ENCODE measurements at regions not wholly inside any gene's neighbourhood (a gene's known extent, or its start where the extent isn't known, plus 50 kb on each side); places are given as distances from the start of the nearest gene placed in this dataset.
"Not testable (repeated sequence)": the region's sequence is repeated elsewhere in the genome, so short reads cannot be mapped to it uniquely, and the experiment has no call there.

- TF ChIP-seq CTCF (IDR thresholded peaks at IDR 0.05; ENCODE audit: poor library complexity) (no peak), EZH2 (IDR thresholded peaks at IDR 0.05; ENCODE audit: borderline replicate concordance) (no peak), EZH2phosphoT487 (IDR thresholded peaks at IDR 0.05; ENCODE audit: low read depth, severe bottlenecking, unreplicated experiment) (no peak)
- Histone ChIP-seq H3K4me1 (ENCODE audit: insufficient read depth) (no peaks in the 10 kb centered on the region), H3K79me2 (no peaks in the 10 kb centered on the region), H4K20me1 (ENCODE audit: insufficient read depth, poor library complexity, severe bottlenecking) (no peaks in the 10 kb centered on the region), H2AFZ (no peak overlapping the region), H3K36me3 (replicated peaks; ENCODE audit: insufficient read depth, low read depth) (no peaks in the 10 kb centered on the region), H3K9me3 (ENCODE audit: low read depth) (no peaks in the 10 kb centered on the region), H3K9me2 (replicated peaks; ENCODE audit: insufficient read depth) (no peaks in the 10 kb centered on the region), H3K27ac (no peak overlapping the region), H3K27me3 (no peaks in the 10 kb centered on the region), H3K4me2 (no peak overlapping the region), H3K4me3 (no peak overlapping the region)
- DNase-seq (ENCODE audit: low spot score), result no peak
- 56% methylated on average over 4 of the region's 4 CpGs for WGBS (ENCODE audit: low lambda C conversion rate, missing lambda C conversion rate)
Measured at GRCh38 chr2:17223211-17223610, 295.0 kb downstream of the RAD51AP2 start.

DNA sequence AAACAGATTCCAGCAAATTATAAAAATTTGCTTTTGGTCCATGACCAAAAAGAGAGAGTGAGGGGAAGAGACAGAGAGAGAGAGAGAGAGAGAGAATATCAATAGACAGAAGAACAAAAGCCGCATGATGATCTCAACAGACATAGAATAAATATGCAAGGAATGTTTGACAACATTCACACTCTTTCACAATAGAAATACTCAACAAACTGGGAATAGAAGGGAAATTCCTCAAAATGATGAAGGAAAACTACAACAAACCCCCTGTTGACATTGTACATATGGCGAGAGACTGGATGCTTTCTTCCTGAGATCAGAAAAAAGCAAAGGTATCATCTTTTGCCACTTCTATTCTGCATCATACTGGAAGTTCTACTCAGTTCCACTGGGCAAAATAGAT lies 309.7 kb downstream of the RAD51AP2 start:
- 92% methylated on average over 2 of the region's 2 CpGs for WGBS (ENCODE audit: low lambda C conversion rate, missing lambda C conversion rate)
- Histone ChIP-seq H3K9me3 (ENCODE audit: low read depth) (no peaks in the 10 kb centered on the region), H2AFZ (no peak overlapping the region), H3K27ac (no peak overlapping the region), H3K4me1 (ENCODE audit: insufficient read depth) (no peaks in the 10 kb centered on the region), H3K4me2 (no peak overlapping the region), H3K27me3 (no peaks in the 10 kb centered on the region), H3K36me3 (replicated peaks; ENCODE audit: insufficient read depth, low read depth) (no peaks in the 10 kb centered on the region), H3K9me2 (replicated peaks; ENCODE audit: insufficient read depth) (no peaks in the 10 kb centered on the region), H4K20me1 (ENCODE audit: insufficient read depth, poor library complexity, severe bottlenecking) (no peaks in the 10 kb centered on the region), H3K4me3 (no peak overlapping the region), H3K79me2 (no peaks in the 10 kb centered on the region)
- DNase-seq (ENCODE audit: low spot score), result no peak
- no peak for TF ChIP-seq EZH2 (IDR thresholded peaks at IDR 0.05; ENCODE audit: borderline replicate concordance)
- TF ChIP-seq CTCF (IDR thresholded peaks at IDR 0.05; ENCODE audit: poor library complexity), result no peak
- no peak for TF ChIP-seq EZH2phosphoT487 (IDR thresholded peaks at IDR 0.05; ENCODE audit: low read depth, severe bottlenecking, unreplicated experiment)

DNA sequence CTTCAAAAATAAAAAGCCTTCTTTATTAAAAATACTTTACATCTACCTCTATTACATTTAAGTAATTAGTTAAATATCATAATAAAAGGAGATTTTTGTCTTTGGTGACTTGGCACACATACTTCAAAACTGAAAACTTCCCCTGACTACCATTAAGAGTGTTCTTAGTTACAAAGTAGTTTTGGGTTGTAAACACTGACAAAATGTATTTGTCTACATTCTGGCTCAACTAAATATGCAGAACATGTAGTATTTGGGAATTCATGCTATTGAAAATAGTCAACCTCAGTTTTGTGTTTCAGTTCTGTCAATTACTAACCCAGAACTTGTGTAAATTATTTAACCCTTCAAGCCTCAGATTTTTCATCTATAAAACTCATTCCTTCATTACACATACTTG lies 311.5 kb downstream of the RAD51AP2 start:
- Histone ChIP-seq H3K36me3 (replicated peaks; ENCODE audit: insufficient read depth, low read depth) (no peaks in the 10 kb centered on the region), H3K9me3 (ENCODE audit: low read depth) (no peaks in the 10 kb centered on the region), H3K4me1 (ENCODE audit: insufficient read depth) (no peaks in the 10 kb centered on the region), H3K27ac (no peak overlapping the region), H3K27me3 (no peaks in the 10 kb centered on the region), H3K79me2 (no peaks in the 10 kb centered on the region), H2AFZ (no peak overlapping the region), H3K4me3 (no peak overlapping the region), H3K9me2 (replicated peaks; ENCODE audit: insufficient read depth) (no peaks in the 10 kb centered on the region), H4K20me1 (ENCODE audit: insufficient read depth, poor library complexity, severe bottlenecking) (no peaks in the 10 kb centered on the region), H3K4me2 (no peak overlapping the region)
- no peak for DNase-seq (ENCODE audit: low spot score)
- TF ChIP-seq EZH2 (IDR thresholded peaks at IDR 0.05; ENCODE audit: borderline replicate concordance), result no peak
- TF ChIP-seq CTCF (IDR thresholded peaks at IDR 0.05; ENCODE audit: poor library complexity), result no peak
- TF ChIP-seq EZH2phosphoT487 (IDR thresholded peaks at IDR 0.05; ENCODE audit: low read depth, severe bottlenecking, unreplicated experiment), result no peak

DNA sequence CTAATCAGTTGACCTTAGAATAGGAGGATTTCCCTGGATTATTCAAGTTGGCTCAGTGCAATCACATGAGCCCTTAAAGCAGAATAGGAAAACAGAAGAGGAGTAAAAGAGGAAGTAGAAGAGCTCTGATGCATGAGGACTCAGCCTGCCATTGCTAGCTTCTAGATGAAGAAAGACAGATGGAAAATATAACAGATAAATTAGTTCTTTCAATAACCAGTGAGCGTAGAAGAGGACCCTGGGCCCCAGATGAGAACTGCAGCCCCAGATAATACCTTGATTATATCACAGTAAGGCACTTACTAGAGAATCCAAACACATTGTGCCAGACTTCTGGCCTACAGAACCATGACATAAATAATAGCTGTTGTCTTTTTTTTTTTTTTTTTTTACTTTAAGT lies 314.0 kb downstream of the RAD51AP2 start:
- not testable (repeated sequence) for H3K36me3 ChIP-seq (replicated peaks; ENCODE audit: insufficient read depth, low read depth); H3K9me2 ChIP-seq (replicated peaks; ENCODE audit: insufficient read depth); H4K20me1 ChIP-seq (ENCODE audit: insufficient read depth, poor library complexity, severe bottlenecking); H3K4me3 ChIP-seq; H3K27ac ChIP-seq; H2AFZ ChIP-seq; DNase-seq (ENCODE audit: low spot score); H3K9me3 ChIP-seq (ENCODE audit: low read depth); H3K79me2 ChIP-seq; H3K27me3 ChIP-seq; H3K4me2 ChIP-seq; H3K4me1 ChIP-seq (ENCODE audit: insufficient read depth)
- 84% methylated on average over 1 of the region's 1 CpG for WGBS (ENCODE audit: low lambda C conversion rate, missing lambda C conversion rate)

GRCh38 chr2:17202628-17203027 lies 315.6 kb downstream of the RAD51AP2 start:
- not testable (repeated sequence) for H3K9me3 ChIP-seq (ENCODE audit: low read depth); DNase-seq (ENCODE audit: low spot score); H3K9me2 ChIP-seq (replicated peaks; ENCODE audit: insufficient read depth); H3K27me3 ChIP-seq; H3K4me2 ChIP-seq; H3K4me3 ChIP-seq; H3K79me2 ChIP-seq; H2AFZ ChIP-seq; H3K4me1 ChIP-seq (ENCODE audit: insufficient read depth); H4K20me1 ChIP-seq (ENCODE audit: insufficient read depth, poor library complexity, severe bottlenecking); H3K36me3 ChIP-seq (replicated peaks; ENCODE audit: insufficient read depth, low read depth); H3K27ac ChIP-seq
- 94% methylated on average over 4 of the region's 4 CpGs for WGBS (ENCODE audit: low lambda C conversion rate, missing lambda C conversion rate)

Measured in hepatocyte (in vitro differentiated cells).